ENCODE measurements at regions not wholly inside any gene's neighbourhood (a gene's known extent, or its start where the extent isn't known, plus 50 kb on each side); places are given as distances from the start of the nearest gene placed in this dataset.

- TF ChIP-seq, protein P1, sequence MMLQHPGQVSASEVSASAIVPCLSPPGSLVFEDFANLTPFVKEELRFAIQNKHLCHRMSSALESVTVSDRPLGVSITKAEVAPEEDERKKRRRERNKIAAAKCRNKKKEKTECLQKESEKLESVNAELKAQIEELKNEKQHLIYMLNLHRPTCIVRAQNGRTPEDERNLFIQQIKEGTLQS (IDR thresholded peaks at IDR 0.05), result no peak
- no peak for TF ChIP-seq ZFX (IDR thresholded peaks at IDR 0.05)
These were observed 475.6 kb upstream of the DCC start (continued) for GRCh38 chr18:51864219-51864965.

GRCh38 chr18:51865538-51865937, 474.5 kb upstream of the DCC start:
- peaks cover 8 to 19% of the 10 kb centered on the region in 2 experiments; a peak in 2 of 4 replicates for H3K9me3 ChIP-seq (ENCODE audit: control insufficient read depth in 1 of 2, insufficient read depth in 1 of 2, low read depth in 1 of 2, low read length in 2 of 2)
- intact Hi-C loops (cut with micrococcal nuclease), result no loop called here
- ChIA-PET CTCF (no interaction called here), POLR2A (no interaction called here), RAD21 (ENCODE audit: low non-redundant PET in 1 of 2, low total read pairs in 2 of 2, uncharacterized antibody in 2 of 2, unreplicated experiment in 2 of 2) (no interaction called here)
- no peaks in the 10 kb centered on the region for H3K4me1 ChIP-seq (ENCODE audit: control insufficient read depth in 1 of 2, insufficient read depth in 2 of 2, low read length in 2 of 2)
- ATAC-seq (no peak), DNase-seq (ENCODE audit: low read depth, low spot score) (no peak)
- TF ChIP-seq RAD21 (IDR thresholded peaks at IDR 0.05; ENCODE audit: low read depth), result no peak
- no peak for TF ChIP-seq YY1 (IDR thresholded peaks at IDR 0.05; ENCODE audit: extremely low read depth, insufficient replicate concordance, low read depth, low read length)
- no peak for TF ChIP-seq MAX (IDR thresholded peaks at IDR 0.05)
- no peak for TF ChIP-seq POLR2AphosphoS5 (IDR thresholded peaks at IDR 0.05; ENCODE audit: low read depth, low read length)
- TF ChIP-seq, protein P2, sequence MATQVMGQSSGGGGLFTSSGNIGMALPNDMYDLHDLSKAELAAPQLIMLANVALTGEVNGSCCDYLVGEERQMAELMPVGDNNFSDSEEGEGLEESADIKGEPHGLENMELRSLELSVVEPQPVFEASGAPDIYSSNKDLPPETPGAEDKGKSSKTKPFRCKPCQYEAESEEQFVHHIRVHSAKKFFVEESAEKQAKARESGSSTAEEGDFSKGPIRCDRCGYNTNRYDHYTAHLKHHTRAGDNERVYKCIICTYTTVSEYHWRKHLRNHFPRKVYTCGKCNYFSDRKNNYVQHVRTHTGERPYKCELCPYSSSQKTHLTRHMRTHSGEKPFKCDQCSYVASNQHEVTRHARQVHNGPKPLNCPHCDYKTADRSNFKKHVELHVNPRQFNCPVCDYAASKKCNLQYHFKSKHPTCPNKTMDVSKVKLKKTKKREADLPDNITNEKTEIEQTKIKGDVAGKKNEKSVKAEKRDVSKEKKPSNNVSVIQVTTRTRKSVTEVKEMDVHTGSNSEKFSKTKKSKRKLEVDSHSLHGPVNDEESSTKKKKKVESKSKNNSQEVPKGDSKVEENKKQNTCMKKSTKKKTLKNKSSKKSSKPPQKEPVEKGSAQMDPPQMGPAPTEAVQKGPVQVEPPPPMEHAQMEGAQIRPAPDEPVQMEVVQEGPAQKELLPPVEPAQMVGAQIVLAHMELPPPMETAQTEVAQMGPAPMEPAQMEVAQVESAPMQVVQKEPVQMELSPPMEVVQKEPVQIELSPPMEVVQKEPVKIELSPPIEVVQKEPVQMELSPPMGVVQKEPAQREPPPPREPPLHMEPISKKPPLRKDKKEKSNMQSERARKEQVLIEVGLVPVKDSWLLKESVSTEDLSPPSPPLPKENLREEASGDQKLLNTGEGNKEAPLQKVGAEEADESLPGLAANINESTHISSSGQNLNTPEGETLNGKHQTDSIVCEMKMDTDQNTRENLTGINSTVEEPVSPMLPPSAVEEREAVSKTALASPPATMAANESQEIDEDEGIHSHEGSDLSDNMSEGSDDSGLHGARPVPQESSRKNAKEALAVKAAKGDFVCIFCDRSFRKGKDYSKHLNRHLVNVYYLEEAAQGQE (IDR thresholded peaks at IDR 0.05; ENCODE audit: low read depth), result no peak
- TF ChIP-seq CBX3 (IDR thresholded peaks at IDR 0.05; ENCODE audit: low read depth), result no peak
- TF ChIP-seq ELF1 (IDR thresholded peaks at IDR 0.05; ENCODE audit: borderline replicate concordance, low read depth), result no peak
- TF ChIP-seq EGR1 (IDR thresholded peaks at IDR 0.05; ENCODE audit: low read depth), result no peak
- TF ChIP-seq JUND (IDR thresholded peaks at IDR 0.05), result no peak
- no peak for TF ChIP-seq ZNF274 (IDR thresholded peaks at IDR 0.05; ENCODE audit: low read depth, low read length)
- TF ChIP-seq FOSL1 (IDR thresholded peaks at IDR 0.05; ENCODE audit: low read depth), result no peak
- no peak overlapping the region for H3K27ac ChIP-seq (ENCODE audit: low read depth, low read length)
- H3K79me2 ChIP-seq (ENCODE audit: insufficient read depth, low read length), result no peaks in the 10 kb centered on the region
- H4K20me1 ChIP-seq (ENCODE audit: insufficient read depth), result no peaks in the 10 kb centered on the region
- H3K4me2 ChIP-seq (ENCODE audit: low read length), result no peak overlapping the region
- H3K4me3 ChIP-seq (replicated peaks in 1 of 2; ENCODE audit: low read depth in 1 of 2, low read length in 2 of 2), result no peak overlapping the region
- BruUV-seq (replicated peaks), result no TSS peak
- H2AFZ ChIP-seq (ENCODE audit: low read depth, low read length, poor library complexity, severe bottlenecking), result no peak overlapping the region
- H3K9ac ChIP-seq (ENCODE audit: low read length), result no peak overlapping the region
- H3K27me3 ChIP-seq (ENCODE audit: insufficient read depth, low read length), result no peaks in the 10 kb centered on the region
- no peaks in the 10 kb centered on the region for H3K36me3 ChIP-seq (ENCODE audit: control insufficient read depth in 1 of 2, insufficient read depth in 2 of 2, low read length in 2 of 2)
- no peaks in the 10 kb centered on the region for H3K9me2 ChIP-seq (ENCODE audit: insufficient read depth)

Data from HCT116 (cell line).